Heart left ventricle (tissue), 13 donors: ENCODE measurements at regions not wholly inside any gene's neighbourhood (a gene's known extent, or its start where the extent isn't known, plus 50 kb on each side); places are given as distances from the start of the nearest gene placed in this dataset.

Experiments
- CTCF ChIP-seq, 12 donors: fragments of 200-600 bp; sonication (generic) in 4 of 12; IDR thresholded peaks; one replicate each; pipeline versions ENCODE4 v1.5.0 to v1.8.0; 2018 to 2022; ENCODE audit warnings: antibody characterized with exemption in 12 of 12, mild to moderate bottlenecking in 5 of 12
- POLR2A ChIP-seq, 2 donors: fragments of 450-650 bp; IDR thresholded peaks; one replicate each; pipeline ENCODE4 v1.6.1; 2017; ENCODE audit warnings: antibody characterized with exemption in 2 of 2, mild to moderate bottlenecking in 2 of 2, moderate library complexity in 2 of 2
- donor health status: ischemic (EF 13 %, LVEDD 7.1; RV severe dilation, severe dysfunction).
- donor health status: DM: no; HTN: yes; CAD: no.
- donor health status: DM: no; HTN: no; CAD: no.
- donor health status: ischemic (EF 25% LVEDD 6.9; RV normal size, moderate dysfunction).
- donor health status: ischemic (EF 25% LVEDD 5.7; RV mildly dilated, moderate dysfunction).
- donor health status: ischemic (EF 35%, LVEDD 5.7; RV mildly dilated, moderate dysfunction).
- donor health status: nonischemic (EF 11% LVEDD 7.7; RV severe dilation, severe dysfunction).
- donor health status: DM: yes; HTN: yes; CAD: no.
- donor health status: PGD.
- donor health status: ischemic (EF 29% LVEDD 5.4; RV normal size, mild dysfunction).
- donor health status: nonischemic (EF 23%, LVEDD 6.1; RV moderate dilation, normal function).

- TF ChIP-seq POLR2A (IDR thresholded peaks at IDR 0.05), result no peak
- no peak for TF ChIP-seq CTCF (IDR thresholded peaks at IDR 0.05)
Observed at GRCh38 chr3:184470551-184470950, 90.7 kb downstream of the CHRD start.
